GM21723 (cell line): ENCODE measurements at regions not wholly inside any gene's neighbourhood (a gene's known extent, or its start where the extent isn't known, plus 50 kb on each side); places are given as distances from the start of the nearest gene placed in this dataset.

Experiments
- ATAC-seq: cut with Tn5 transposase; IDR thresholded peaks from one replicate; pipeline ENCODE4 v1.9.1; 2021; ENCODE audit warnings: mild to moderate bottlenecking, moderate library complexity; ENCODE audit not compliant: unreplicated experiment

- ATAC-seq: no peak
Measured at GRCh38 chr4:159722918-159723317, 620.0 kb downstream of the RAPGEF2 start.

- no peak for ATAC-seq
Measured at GRCh38 chr4:159723341-159724048, 620.6 kb downstream of the RAPGEF2 start.

- ATAC-seq: no peak
Measured at GRCh38 chr4:159725571-159725970, 622.7 kb downstream of the RAPGEF2 start.

GRCh38 chr4:159735281-159736207 lies 632.7 kb downstream of the RAPGEF2 start:
- ATAC-seq: no peak

GRCh38 chr4:159736411-159736810 lies 633.5 kb downstream of the RAPGEF2 start:
- ATAC-seq: no peak

- ATAC-seq: no peak
Measured at GRCh38 chr4:159743971-159744370, 641.1 kb downstream of the RAPGEF2 start.

GRCh38 chr4:159747983-159748382 lies 645.1 kb downstream of the RAPGEF2 start:
- ATAC-seq: no peak

- no peak for ATAC-seq
Measured at GRCh38 chr4:159748834-159749444, 646.1 kb downstream of the RAPGEF2 start.

- no peak for ATAC-seq
Measured at GRCh38 chr4:159757499-159757898, 654.6 kb downstream of the RAPGEF2 start.

- ATAC-seq: no peak
Measured at GRCh38 chr4:159758061-159758460, 655.2 kb downstream of the RAPGEF2 start.

GRCh38 chr4:159762672-159763071 lies 659.8 kb downstream of the RAPGEF2 start:
- no peak for ATAC-seq

GRCh38 chr4:159764343-159764952 lies 661.6 kb downstream of the RAPGEF2 start:
- peak; percentile 93 for ATAC-seq

GRCh38 chr4:159765382-159765781 lies 662.5 kb downstream of the RAPGEF2 start:
- ATAC-seq: no peak

GRCh38 chr4:159766241-159766640 lies 663.4 kb downstream of the RAPGEF2 start:
- no peak for ATAC-seq

- no peak for ATAC-seq
Measured at GRCh38 chr4:159767406-159767805, 664.5 kb downstream of the RAPGEF2 start.

- no peak for ATAC-seq
Measured at GRCh38 chr4:159768016-159768415, 665.1 kb downstream of the RAPGEF2 start.

GRCh38 chr4:159770401-159770800 lies 667.5 kb downstream of the RAPGEF2 start:
- no peak for ATAC-seq

- ATAC-seq: no peak
Measured at GRCh38 chr4:159770969-159771368, 668.1 kb downstream of the RAPGEF2 start.

GRCh38 chr4:159776961-159777360 lies 674.1 kb downstream of the RAPGEF2 start:
- no peak for ATAC-seq

GRCh38 chr4:159777689-159778088 lies 674.8 kb downstream of the RAPGEF2 start:
- ATAC-seq: no peak

- ATAC-seq: no peak
Measured at GRCh38 chr4:159778298-159778697, 675.4 kb downstream of the RAPGEF2 start.
